GM21360 (cell line): ENCODE measurements at regions not wholly inside any gene's neighbourhood (a gene's known extent, or its start where the extent isn't known, plus 50 kb on each side); places are given as distances from the start of the nearest gene placed in this dataset.

Experiments used
- ATAC-seq: cut with Tn5 transposase; IDR thresholded peaks from one replicate; pipeline ENCODE4 v1.9.1; 2021; ENCODE audit warnings: mild to moderate bottlenecking, moderate library complexity; ENCODE audit not compliant: unreplicated experiment

DNA sequence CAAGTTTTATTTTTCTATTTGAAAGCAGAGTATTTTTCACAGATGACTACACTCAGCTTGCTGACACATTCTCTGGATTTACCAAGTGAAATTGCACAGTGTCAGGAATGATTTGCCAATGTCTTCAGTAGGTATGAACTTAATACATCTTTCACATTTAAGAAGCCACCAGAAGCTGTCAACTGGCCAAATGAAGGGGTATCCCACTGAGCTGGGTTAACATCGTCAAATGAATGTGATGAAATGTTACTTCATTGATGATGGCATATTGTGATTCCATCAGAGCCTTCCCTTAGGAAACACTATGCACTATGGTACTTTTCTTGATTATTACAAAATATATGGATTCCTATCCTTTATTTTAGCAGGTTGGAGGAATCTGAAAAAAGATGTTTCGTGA lies 592.3 kb downstream of the FGF9 start:
- no peak for ATAC-seq

DNA sequence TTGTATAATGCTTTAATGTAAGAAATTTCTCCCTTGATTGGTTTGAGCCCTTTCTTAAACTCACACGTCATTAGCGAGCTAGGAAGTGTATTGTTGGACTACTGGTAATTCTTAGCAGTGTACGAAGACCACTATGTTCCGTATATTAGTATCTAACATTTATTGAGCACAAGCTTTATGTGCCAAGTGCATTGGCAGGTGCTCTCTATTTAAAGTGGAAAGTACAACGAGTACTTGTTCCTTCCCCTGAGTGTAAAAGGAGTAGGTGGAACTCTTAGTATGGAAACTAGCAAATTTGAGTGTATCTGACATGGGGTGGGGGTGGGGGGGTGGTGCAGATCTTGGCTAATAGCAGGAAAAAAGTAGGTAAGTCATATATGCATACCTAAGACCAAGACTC lies 594.7 kb downstream of the FGF9 start:
- no peak for ATAC-seq

DNA sequence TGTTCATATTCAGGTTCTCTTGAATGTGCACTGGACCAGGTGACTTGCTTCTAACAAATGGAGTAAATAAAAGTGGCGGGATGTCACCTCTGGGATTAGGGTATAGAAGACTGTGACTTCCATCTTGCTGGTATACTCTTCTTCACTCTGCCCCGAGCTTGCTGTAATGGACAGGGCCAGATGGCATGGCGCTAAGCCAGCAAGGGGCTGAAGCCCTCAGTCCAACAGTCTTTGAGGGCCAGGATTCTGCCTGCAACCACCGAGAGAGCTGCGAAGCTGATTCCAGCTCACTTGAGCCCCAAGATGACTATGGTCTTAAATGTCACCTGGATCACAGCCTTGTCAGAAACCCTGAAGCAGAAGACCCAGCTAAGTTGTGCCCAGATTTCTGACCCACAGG lies 600.0 kb downstream of the FGF9 start:
- ATAC-seq = no peak

DNA sequence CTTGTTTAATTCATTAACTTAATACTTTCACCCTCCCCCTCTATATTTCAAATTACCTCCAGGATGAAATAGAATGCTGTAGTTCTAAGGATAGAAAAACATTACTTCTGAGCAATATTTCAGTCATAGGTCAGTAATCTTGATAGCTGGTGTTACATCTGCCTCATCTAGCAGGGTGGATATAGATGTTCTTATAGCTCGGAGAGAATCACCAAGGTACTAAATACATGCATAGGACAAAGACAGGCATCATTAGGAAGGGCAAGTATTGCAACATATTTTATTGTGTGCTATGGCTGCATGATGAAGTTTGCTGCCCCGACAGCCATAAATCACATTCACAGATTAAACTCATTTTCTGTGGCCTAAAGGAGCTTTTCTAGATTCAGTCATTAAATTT lies 601.0 kb downstream of the FGF9 start:
- no peak for ATAC-seq

DNA sequence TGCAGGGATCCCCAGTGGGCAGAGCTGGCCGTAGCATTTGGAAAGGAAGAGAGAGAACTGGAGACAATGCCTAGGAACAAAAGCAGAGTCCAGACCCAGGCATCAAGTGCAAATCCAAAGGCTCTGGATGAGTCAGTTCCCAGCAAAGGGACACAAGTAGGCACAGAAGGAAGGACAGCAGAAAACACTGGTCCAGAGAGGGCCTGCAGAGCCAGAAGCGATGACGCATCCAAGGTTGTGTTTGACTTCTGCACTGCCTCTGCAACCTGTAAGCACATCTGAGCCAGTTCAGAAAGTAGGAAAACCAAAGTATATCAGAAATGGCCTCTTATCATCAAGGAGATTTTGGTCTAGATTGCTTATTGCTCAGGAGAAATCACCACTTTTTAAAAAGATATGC lies 604.5 kb downstream of the FGF9 start:
- ATAC-seq = no peak

DNA sequence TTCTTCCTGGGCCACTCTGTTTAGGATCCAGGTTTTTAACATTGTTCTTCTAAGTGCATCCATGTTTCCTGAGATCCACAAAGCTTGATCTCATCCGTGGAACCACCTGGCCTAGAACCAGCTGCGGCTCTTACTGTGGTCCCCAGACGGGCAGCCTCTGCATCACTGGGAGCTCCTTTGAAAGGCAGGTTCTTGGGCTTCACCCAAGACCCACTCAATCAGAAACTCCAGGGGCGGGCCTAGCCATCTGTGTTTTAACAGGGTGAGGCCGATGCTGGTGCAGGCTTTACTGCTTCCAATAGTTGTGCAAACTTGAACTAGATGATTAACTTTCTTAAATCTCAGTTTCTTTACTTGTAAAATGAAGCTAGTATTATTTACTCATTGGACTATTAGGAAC lies 605.7 kb downstream of the FGF9 start:
- no peak for ATAC-seq

DNA sequence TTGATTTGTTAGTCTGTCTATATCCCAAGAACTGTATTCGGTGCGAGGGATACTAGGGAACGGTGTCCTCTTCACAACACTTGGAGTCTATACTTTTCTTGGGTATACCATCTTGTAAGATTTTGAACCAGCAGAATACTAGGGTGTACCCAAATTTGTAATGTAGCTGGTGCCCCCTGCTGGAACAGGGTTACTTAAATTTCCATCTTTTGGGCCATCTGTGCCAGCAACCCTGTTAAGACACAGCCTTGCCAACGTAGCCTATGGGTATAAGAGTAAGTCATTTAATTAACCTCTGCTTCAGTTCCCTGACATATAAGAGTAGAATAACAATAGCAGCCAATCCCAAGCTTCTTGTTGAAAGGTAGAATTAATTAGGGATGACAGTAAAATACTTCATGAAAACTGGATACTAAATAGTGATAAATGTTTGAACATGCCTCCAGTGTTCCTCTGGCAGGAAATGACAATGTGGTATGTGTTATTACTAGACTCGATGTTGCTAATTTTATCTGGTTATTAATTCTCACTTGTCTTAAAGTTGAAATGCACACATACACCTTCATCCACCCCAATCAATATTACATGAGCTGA lies 607.6 kb downstream of the FGF9 start:
- no peak for ATAC-seq

DNA sequence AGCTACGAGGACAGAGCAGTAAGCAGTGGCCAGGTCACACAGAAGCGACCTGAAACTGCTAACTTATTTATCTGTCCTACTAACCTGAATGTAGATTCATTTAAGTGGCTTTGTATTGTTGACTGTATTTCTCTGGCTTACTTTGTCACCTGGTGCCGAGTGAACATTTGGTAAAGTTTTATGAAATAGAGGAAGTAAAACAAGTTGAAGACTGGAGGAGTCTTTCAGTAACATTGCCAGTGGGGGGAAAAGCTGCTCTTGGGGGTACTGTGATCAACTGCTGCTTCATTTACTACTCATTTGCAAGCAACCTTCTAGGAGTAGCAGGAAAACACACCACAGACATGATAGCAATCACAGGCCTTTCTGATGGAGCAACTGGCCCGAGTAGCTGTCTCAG lies 615.0 kb downstream of the FGF9 start:
- ATAC-seq = no peak

DNA sequence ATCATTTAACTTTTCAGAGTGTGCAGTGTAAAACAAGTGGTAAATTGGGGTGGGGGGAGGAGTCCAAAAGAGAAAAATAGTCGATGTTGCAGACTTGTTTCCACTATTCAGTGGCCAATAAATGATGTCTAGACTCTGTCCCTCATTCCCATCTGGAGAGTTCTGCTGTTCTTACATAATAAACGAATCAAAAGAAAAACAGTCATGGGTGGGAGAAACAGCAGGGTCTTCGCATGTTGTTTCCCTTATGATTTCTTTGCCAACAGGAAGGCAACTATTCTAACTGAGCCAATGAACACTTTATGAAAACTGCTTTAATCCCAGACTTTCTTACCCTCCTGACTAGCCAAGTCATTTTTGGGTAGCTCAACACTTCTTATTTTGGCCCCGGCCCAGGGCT lies 615.5 kb downstream of the FGF9 start:
- ATAC-seq = no peak

DNA sequence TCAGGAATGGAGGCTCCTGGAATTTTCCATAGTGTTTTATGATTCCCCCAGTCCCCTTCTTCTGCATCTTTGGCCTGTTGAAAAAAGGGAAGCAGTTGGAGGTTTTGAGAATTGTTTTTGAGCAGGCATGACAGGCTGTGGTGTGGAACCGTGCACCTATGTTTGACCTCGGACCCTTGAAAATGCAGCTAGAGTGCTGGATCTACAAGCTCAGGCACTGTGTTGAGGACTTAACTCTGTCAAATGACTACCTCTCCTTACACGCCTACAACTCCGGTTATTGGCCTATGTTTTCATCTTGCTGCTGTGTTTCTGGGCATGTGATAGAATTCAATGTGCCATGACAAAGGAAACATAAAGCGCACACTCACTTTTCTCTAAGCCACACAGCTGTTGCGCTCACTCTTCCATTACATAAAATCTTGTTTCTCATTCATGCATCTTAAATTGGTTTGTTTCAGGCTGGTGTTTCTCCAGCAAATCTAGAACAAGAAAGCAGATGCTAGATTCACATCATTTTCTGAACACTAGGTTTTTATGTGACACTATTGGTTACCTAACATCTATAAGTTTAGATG lies 616.6 kb downstream of the FGF9 start:
- no peak for ATAC-seq

DNA sequence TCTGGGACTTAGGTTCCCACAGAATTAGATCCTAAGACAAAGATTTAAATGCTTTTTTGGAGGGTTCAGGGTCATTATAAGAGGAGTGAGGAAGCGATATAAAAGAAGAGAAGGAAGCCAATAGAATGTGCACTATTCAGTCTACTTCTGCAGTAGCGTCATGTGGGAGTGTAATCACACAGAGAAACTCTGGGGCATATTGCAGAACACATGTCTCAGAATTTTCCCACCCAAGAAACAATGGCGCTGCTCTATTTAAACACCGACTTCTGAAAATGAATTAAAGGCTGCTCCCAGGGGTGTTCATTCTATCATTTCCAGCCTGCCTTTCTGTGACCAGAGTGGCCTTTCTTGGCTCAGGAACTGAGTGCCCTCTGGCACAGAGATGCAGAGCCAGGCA lies 617.6 kb downstream of the FGF9 start:
- ATAC-seq = no peak

DNA sequence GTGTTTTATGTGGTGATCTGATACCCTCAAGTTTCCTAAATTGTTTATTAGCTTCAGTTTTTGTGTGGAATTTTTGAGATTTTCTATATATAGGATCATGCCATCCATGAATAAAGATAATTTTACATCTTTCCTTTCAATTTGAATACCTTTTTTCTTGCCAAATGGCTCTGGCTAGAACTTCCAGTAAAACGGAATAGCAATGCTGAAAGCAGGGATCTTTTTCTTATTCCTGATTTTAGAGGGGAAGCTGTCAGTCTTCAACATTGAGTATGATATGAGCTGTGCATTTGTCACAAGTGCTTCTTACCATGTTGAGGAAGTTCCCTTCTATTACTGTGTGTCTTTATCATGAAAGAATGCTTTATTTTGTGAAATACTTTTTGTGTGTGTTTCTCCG lies 618.8 kb downstream of the FGF9 start:
- no peak for ATAC-seq

DNA sequence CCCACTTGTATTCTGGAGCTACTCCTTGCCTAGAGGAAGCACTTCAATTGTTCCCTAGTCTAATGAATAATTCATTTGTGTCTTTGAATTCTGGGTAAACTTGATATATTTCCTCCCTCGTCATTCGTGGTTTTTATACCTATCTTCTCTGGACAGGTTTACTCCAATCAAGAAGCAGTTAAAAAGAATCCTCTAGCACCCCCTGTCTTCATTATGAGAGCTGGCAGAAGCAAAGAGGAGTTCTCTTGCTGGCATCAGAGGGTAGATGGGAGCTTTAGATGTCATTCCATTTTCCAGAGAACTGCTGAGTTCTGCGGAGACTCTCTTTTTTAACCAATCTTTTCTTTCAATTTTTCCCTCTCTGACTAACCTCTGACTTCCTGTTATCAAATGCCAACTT lies 627.7 kb downstream of the FGF9 start:
- no peak for ATAC-seq

DNA sequence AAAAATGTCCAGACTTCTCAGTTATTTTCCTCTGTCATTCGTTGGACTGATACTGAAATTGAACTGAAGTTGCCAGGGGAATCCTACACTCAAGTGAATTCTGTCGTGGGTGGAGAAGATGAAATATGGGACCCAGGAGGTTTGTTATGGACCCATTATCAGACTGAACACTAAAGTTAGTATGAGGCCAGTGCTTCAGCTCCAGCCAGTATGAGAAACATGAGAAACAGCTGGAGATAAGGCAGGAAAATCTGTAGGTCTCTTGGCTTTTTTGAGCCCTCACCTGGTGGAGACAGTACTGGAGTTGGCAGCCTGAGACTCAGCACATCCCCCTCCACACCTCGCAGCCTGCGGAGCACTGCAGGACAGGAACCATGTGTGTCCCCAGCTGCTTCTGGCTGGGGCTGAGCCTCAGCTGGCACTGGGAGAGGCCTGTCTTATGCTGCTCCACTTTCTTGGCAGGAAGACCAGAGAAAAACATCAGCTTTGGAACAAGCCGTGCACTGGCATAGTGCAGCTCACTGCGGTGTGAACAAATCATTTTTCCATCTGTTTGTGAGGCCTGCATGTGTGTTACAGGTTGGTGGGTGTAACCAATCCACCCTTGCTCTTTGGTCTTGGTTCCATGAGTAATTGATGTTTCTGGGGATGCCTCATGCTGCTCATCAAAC lies 641.0 kb downstream of the FGF9 start:
- ATAC-seq = no peak

DNA sequence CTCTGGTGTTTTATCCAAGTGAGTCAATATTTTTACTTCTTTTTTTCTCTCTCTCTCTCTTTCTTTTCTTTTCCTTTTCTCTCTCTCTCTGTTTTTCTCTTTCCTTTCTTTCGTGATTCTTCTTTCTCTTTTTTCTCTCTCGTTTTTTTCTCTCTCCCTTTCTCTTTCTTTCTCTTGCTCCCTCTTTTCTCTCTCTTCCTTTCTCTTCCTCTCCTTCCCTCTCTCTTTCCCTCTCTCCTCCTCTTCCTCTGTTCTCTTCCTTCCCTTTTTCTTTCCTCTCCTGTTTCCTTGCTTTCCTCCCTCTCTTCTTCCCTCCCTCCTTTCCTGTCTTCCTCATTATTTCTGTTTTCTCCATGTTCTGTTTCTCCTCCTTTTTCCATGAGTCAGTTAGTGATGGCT lies 641.5 kb downstream of the FGF9 start:
- ATAC-seq = no peak

DNA sequence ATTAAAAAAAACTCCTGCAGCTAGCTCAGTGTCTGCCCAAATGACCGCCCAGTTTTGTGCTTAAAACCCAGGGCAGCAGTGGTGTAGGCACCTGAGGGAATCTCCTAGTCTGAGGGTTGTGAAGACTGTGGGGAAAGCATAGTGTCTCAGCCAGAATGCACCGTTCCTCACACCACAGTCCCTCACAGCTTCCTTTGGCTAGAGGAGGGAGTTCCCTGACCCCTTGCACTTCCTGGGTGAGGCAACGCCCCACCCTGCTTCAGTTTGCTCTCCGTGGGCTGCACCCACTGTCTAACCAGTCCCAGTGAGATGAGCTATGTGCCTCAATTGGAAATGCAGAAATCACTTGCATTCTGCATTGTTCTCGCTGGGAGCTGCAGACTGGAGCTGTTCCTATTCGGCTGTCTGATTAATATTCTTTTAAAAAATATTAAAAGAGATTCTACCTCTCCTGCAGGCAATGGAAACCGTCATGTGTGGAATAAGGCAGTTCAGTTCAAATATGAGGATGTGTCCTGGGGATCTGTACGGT lies 645.7 kb downstream of the FGF9 start:
- ATAC-seq = no peak

DNA sequence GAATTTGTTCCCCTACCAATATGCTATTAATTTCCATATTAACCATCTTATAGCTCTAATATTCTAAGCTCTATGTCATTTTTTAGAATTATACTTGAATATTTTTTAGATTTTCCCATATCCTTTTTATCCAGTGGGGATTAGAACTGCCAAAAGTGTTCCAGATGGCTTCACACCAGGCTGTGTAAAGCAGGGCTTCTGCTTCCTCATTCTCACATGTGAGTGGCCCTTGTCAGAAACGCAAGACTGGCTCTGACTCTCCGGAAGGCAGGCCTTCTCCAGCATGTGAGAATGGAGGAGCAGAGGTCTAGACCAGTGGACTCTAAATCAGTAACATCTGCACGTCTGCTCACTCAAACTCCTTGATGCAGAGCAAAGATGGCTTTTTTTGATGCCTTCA lies 650.1 kb downstream of the FGF9 start:
- no peak for ATAC-seq

DNA sequence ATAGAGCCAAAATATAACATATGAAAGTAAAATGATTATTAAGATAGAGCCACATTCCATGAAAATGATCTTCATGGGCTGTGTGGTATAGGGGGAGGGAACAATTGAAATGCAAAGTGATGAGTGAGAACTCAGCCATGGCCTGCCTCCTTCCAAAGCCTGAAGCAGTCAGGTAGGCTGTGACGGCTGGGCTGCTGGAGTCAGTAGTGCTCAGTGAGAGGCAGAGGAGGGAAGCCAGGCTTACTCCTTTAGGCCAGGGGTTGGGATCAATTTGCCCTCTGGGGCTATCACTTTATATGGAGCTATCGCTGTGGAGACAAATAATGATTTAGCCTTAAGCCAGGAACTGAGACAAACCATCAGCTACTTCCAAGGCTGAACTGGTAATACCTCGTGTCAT lies 654.9 kb downstream of the FGF9 start:
- ATAC-seq = no peak

DNA sequence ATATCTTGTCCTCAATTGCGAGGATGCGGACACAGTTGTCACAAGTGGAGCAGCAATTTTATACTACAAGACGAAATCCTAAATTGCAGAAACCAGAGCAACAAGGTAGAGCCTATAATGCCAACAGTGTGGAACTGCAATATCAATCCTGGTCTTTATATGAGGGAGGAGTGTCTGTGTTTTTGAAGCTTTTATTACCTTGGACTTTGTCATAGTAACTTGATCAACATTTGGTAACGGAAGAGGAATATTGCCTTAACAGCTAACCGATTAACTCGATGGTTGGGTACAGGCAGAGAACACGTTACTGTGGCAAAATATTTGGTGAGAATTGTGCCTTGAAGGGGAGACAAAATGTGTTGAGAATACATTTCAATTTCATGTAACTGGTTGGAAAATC lies 661.5 kb downstream of the FGF9 start:
- ATAC-seq = no peak

DNA sequence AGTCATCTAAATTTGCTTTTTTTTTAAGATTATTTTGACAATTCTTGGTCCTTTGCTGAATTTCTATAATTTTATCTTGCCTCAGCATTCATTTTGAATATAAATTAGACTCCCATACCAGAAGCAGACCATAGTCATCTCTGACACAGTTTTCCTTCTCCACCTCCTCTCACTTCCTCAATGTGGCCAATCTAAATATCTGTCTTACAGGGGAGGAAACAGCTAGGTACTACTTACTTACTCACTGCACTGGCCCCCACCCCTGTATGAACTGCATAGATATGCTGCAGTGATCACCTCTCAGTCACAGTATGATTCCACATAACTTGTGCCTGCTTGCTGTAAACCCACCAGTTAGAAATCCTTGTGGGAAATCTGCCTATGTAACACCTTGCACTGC lies 665.6 kb downstream of the FGF9 start:
- ATAC-seq = no peak

DNA sequence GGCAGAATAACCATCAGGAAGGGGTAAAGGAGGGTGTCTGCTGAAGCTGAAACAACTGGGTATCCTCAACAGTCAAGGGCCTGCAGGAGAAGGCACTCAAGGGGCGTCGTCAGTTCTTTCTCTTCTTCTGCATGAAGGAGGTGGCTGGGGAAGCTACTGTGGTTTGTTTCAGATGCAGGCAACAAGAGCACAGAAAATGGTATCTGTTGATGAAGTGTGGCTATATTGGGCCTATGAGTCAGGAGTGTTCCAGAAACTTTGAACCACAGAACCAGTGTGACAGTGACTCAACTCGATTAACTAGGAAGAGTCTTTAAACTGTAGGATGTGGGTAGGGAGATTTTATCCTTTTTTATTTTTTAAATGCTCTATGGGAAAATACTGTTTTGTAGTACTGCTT lies 686.3 kb downstream of the FGF9 start:
- ATAC-seq = no peak

DNA sequence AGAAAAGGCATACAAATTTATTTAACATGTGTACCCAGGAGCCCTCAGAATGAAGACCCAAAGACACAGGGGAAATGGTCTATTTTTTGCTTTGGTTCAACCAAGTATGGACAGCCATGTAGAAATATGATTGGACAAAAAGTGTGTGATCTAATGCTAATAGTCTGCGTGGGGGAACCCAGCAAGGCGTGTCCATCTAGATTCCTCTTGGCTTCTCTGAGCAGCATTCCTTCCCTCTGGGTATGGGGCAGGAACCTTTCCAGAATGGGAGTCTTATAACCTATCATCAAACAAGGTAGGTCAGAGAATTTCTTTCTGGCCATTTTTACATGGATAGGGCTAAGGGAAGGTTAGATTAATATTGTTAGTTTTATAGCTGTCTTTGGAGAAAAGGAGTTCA lies 698.2 kb downstream of the FGF9 start:
- no peak for ATAC-seq

DNA sequence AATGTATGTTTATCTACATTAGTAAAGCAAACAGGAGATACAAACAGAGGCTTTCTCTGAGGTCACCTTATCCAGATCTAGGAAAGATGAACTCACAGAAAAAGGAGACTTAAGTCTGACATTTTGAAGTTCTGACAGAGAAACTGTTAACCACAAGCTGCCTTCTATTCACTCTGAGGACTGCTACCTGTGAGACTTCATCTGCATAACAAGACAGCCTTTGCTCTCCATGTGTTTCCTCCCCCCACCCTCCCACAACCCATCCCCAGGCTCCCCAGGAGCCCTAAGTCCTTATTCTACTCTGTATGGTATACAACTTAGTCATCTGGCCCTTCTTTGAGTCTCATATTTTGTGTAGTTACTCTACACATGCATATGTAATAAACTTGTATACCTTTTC lies 699.0 kb downstream of the FGF9 start:
- no peak for ATAC-seq
